Prostate gland (tissue), 2 donors: ENCODE measurements at regions not wholly inside any gene's neighbourhood (a gene's known extent, or its start where the extent isn't known, plus 50 kb on each side); places are given as distances from the start of the nearest gene placed in this dataset.

ENCODE experiments used
- DNase-seq: peaks from one replicate; pipeline ENCODE4 v3.0.0-alpha.2; 2019; ENCODE audit warnings: low spot score
- H3K27ac ChIP-seq, 2 donors: fragments of 200-600 bp; sonication (generic); 2 replicates each; pipeline ENCODE4 v1.5.1; 2017 to 2019
- H3K27me3 ChIP-seq: fragments of 200-600 bp; sonication (generic); replicated peaks from 2 replicates; pipeline ENCODE4 v1.5.1; 2019; ENCODE audit not compliant: insufficient read depth
- H3K36me3 ChIP-seq, 2 donors: fragments of 200-600 bp; sonication (generic); 1 replicate in 1 of 2; 2 replicates in 1 of 2; pipeline versions ENCODE4 v1.5.1 to v1.8.1; 2017 to 2019
- H3K4me1 ChIP-seq: fragments of 200-600 bp; sonication (generic); replicated peaks from 2 replicates; pipeline ENCODE4 v1.5.1; 2019
- H3K4me3 ChIP-seq, 2 donors: fragments of 200-600 bp; sonication (generic); 2 replicates each; pipeline ENCODE4 v1.5.1; 2017 to 2019
- H3K9me3 ChIP-seq: fragments of 200-600 bp; sonication (generic); 2 replicates; pipeline ENCODE4 v1.5.1; 2017
- POLR2A ChIP-seq: fragments of 450-650 bp; IDR thresholded peaks from one replicate; pipeline ENCODE4 v1.6.1; 2016; ENCODE audit warnings: antibody characterized with exemption, mild to moderate bottlenecking
- POLR2AphosphoS5 ChIP-seq: sonication (generic); formaldehyde crosslinking; IDR thresholded peaks from one replicate; pipeline ENCODE4 v1.6.1; 2017; ENCODE audit warnings: antibody characterized with exemption
- WGBS: methylation state at CpG from one replicate; pipeline ENCODE4 v1.1.5; 2018; 5-methylcytosine and 5-hydroxymethylcytosine counted together
- intact Hi-C: fragments of 100-400 bp; cut with DNase I; formaldehyde crosslinking; loops from one replicate; pipeline ENCODE4 v1.14.2; 2022
- TF ChIP-seq, protein P1 (sequence below), 4 experiments: fragments of 200-600 bp in 2 of 4; fragments of 450-650 bp in 2 of 4; sonication (generic) in 2 of 4; IDR thresholded peaks; 1 replicate in 3 of 4; 2 replicates in 1 of 4; pipeline ENCODE4 v1.5.1; 2016 to 2019; ENCODE audit warnings: antibody characterized with exemption in 4 of 4, mild to moderate bottlenecking in 2 of 4, moderate library complexity in 2 of 4

- no peak for DNase-seq
- intact Hi-C loops: no loop called here
- no peaks in the 10 kb centered on the region for H3K4me1 ChIP-seq
- no peak overlapping the region for H3K4me3 ChIP-seq
- no peaks in the 10 kb centered on the region for H3K36me3 ChIP-seq
- no peaks in the 10 kb centered on the region for H3K27me3 ChIP-seq
- no peaks in the 10 kb centered on the region for H3K9me3 ChIP-seq
- TF ChIP-seq, protein P1, sequence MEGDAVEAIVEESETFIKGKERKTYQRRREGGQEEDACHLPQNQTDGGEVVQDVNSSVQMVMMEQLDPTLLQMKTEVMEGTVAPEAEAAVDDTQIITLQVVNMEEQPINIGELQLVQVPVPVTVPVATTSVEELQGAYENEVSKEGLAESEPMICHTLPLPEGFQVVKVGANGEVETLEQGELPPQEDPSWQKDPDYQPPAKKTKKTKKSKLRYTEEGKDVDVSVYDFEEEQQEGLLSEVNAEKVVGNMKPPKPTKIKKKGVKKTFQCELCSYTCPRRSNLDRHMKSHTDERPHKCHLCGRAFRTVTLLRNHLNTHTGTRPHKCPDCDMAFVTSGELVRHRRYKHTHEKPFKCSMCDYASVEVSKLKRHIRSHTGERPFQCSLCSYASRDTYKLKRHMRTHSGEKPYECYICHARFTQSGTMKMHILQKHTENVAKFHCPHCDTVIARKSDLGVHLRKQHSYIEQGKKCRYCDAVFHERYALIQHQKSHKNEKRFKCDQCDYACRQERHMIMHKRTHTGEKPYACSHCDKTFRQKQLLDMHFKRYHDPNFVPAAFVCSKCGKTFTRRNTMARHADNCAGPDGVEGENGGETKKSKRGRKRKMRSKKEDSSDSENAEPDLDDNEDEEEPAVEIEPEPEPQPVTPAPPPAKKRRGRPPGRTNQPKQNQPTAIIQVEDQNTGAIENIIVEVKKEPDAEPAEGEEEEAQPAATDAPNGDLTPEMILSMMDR (IDR thresholded peaks at IDR 0.05): no peak
- no peak for TF ChIP-seq POLR2AphosphoS5
- TF ChIP-seq POLR2A: no peak
- H3K27ac ChIP-seq: no peak overlapping the region
- WGBS: 81% methylated on average over 1 of the region's 1 CpG
Observed at GRCh38 chr6:84921891-84922290, 157.5 kb upstream of the TBX18 start.

DNA sequence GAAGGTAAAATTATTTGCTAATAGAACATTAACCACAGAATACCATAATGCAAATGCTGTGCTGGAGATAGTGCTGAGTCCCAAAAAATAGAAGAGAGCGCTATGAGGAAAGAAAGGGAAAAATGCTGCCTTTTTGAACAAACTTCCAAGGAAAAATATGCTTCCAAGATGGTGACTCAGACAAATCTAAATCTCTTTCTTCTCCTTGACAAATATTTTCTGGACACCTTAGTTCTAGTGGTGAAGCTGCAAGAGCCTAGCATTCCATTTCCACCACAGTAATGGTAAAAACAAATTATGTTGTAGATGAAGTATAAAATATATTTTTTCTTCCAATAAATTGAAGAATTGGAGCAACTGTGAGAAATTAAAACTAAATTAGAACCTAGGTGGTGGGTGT lies 155.6 kb upstream of the TBX18 start:
- intact Hi-C loops: no loop called here
- DNase-seq: no peak
- no peaks in the 10 kb centered on the region for H3K36me3 ChIP-seq
- H3K9me3 ChIP-seq: no peaks in the 10 kb centered on the region
- H3K4me3 ChIP-seq: no peak overlapping the region
- 97% methylated on average over 1 of the region's 1 CpG for WGBS
- H3K27me3 ChIP-seq: no peaks in the 10 kb centered on the region
- no peaks in the 10 kb centered on the region for H3K4me1 ChIP-seq
- TF ChIP-seq POLR2A: no peak
- TF ChIP-seq, protein P1 (IDR thresholded peaks at IDR 0.05): no peak
- TF ChIP-seq POLR2AphosphoS5: no peak
- no peak overlapping the region for H3K27ac ChIP-seq

DNA sequence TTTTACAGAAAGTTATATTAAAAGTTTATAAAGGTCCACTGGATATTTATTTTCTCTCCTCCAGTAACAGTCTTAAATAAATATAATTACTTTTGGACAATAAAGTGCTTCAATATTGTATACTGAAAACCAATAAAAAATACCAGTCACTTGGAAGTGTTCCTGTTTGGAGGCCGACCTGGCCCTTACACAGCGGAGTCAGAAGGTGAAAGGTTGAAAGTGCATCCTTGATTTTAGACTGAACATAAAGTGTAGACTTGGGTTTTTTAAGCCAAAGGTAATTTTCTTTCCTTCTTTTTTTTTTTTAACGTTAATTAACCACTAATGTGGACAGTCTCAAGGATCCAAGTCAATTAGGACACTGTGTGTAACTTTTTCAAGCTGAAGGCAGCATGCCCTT lies 152.3 kb upstream of the TBX18 start:
- no peak overlapping the region for H3K27ac ChIP-seq
- no peak overlapping the region for H3K4me3 ChIP-seq
- no peak for DNase-seq
- no peaks in the 10 kb centered on the region for H3K9me3 ChIP-seq
- TF ChIP-seq, protein P1 (IDR thresholded peaks at IDR 0.05): no peak
- no peak for TF ChIP-seq POLR2A
- TF ChIP-seq POLR2AphosphoS5: no peak
- H3K4me1 ChIP-seq: no peaks in the 10 kb centered on the region
- no peaks in the 10 kb centered on the region for H3K27me3 ChIP-seq
- no peaks in the 10 kb centered on the region for H3K36me3 ChIP-seq
- intact Hi-C loops: no loop called here
- 33% methylated on average over 3 of the region's 3 CpGs for WGBS

DNA sequence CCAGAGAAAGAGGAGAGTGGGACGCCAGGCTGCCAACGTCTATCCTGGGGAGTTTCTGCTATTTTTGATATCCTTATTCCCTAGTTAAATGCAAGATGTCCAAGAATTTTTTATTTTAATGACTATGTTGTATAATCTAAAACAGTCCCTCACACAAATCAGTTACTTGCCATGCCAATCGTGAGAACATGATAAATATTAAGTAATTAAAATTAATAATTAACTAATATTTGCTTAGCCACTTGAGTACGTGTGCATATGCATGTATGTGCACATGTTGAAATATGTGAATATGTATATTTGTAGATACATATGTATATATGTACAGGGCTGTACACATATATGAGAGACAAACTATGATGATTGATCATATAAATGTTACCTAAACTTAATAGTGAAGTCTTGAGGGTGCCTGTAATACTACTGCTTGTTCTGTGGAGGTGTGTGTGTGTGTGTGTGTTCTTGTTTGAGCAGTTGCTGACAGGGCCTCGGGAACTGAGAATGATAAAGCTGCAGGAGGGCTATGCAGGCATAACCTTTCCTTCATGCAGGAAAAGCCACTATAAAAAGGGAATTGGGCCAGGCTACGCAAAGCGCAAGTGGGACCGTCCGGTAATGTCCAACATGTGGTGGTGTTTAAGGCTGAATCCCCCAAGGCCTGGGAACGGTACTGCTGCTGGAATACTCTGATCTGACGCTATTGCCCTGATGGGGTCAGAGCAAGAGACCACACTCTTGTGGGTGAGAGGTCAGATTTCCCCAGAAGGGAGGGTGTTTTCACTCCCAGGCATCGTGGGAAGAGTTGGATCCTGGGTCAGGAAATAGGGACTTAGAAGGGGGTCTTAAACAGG lies 148.3 kb upstream of the TBX18 start:
- no peaks in the 10 kb centered on the region for H3K36me3 ChIP-seq
- no peak overlapping the region for H3K27ac ChIP-seq
- WGBS: 47% methylated on average over 12 of the region's 12 CpGs
- no peak for DNase-seq
- no peaks in the 10 kb centered on the region for H3K9me3 ChIP-seq
- no peak for TF ChIP-seq POLR2A
- TF ChIP-seq, protein P1 (IDR thresholded peaks at IDR 0.05): no peak
- no peak for TF ChIP-seq POLR2AphosphoS5
- H3K4me1 ChIP-seq: no peaks in the 10 kb centered on the region
- no peaks in the 10 kb centered on the region for H3K27me3 ChIP-seq
- intact Hi-C loops: no loop called here
- no peak overlapping the region for H3K4me3 ChIP-seq
